ENCODE measurements at regions not wholly inside any gene's neighbourhood (a gene's known extent, or its start where the extent isn't known, plus 50 kb on each side); places are given as distances from the start of the nearest gene placed in this dataset.

DNA sequence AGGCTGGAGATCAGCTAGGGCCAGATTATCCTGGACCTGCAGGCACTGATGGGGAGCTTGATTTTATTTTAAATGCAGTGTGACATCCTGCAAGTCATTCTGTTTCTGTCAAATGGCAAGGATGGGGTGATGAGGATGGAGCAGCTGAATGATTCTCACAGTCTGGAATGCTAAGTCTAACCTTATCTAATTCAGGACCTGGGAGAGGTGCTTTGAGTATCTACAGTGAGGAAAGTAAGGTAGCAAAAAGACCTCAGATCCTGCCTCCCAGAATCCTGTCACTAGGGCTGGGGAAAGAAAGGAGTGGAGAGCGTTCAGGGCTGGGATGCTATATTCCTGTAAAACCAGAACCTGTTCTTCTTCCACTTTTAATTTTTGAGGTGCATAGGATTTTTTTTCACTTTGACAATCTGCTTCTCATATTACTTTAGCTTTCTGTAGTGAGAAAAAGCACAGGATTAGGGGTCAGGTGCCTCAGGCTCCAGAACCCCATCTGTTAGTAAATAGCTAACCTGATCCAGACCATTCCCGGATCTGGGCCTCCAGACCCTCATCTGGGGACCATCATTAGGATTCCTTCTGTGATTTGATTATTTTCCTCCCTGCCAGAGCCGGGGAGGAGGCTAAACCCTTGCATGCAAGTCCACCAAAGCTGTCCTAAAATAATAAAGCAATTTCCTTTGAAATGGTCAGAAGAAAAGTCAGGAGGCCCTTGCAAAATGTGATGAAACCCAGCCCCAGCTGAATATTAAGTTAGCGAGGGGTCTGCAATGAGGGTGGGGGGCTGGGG, 54.7 kb downstream of the ASCL1 start:
- DNase-seq = no peak

DNA sequence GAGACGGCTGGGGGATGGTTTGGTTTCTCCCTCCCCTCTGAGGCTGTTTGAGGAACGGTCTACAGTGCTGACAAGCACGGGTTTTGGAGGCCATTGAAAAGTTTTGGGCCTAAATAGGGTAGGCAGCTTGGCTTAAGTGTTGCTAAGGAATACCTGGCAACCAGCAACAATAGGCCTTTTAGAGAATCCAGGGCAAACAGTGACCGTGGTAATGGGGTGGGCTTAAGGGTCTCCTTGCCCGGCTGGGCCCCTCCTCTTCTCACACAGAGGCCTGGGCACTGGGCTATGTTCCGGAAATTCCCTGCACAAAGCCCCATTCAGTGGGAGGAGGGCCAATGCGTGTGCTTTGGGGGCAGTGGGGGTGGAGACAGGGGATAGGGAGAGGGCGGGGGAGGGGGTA, 55.4 kb downstream of the ASCL1 start:
- no peaks in the 10 kb centered on the region for H3K9me3 ChIP-seq
- intact Hi-C loops (cut with DNase I) = no loop called here
- no peak overlapping the region for H3K4me3 ChIP-seq
- TF ChIP-seq, protein P1, sequence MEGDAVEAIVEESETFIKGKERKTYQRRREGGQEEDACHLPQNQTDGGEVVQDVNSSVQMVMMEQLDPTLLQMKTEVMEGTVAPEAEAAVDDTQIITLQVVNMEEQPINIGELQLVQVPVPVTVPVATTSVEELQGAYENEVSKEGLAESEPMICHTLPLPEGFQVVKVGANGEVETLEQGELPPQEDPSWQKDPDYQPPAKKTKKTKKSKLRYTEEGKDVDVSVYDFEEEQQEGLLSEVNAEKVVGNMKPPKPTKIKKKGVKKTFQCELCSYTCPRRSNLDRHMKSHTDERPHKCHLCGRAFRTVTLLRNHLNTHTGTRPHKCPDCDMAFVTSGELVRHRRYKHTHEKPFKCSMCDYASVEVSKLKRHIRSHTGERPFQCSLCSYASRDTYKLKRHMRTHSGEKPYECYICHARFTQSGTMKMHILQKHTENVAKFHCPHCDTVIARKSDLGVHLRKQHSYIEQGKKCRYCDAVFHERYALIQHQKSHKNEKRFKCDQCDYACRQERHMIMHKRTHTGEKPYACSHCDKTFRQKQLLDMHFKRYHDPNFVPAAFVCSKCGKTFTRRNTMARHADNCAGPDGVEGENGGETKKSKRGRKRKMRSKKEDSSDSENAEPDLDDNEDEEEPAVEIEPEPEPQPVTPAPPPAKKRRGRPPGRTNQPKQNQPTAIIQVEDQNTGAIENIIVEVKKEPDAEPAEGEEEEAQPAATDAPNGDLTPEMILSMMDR (IDR thresholded peaks at IDR 0.05) = no peak
- ATAC-seq (no peak), DNase-seq (no peak)
- no peaks in the 10 kb centered on the region for H3K4me1 ChIP-seq
- no peak overlapping the region for H3K27ac ChIP-seq
- no peaks in the 10 kb centered on the region for H3K36me3 ChIP-seq
- H3K27me3 ChIP-seq (ENCODE audit: low read depth) = no peaks in the 10 kb centered on the region

More for the DNA sequence above, 54.7 kb downstream of the ASCL1 start:
- no peak overlapping the region for H3K4me3 ChIP-seq
- no peaks in the 10 kb centered on the region for H3K9me3 ChIP-seq
- TF ChIP-seq, protein P1 (IDR thresholded peaks at IDR 0.05) = no peak
- H3K4me1 ChIP-seq = no peaks in the 10 kb centered on the region
- no peaks in the 10 kb centered on the region for H3K36me3 ChIP-seq
- H3K27ac ChIP-seq = no peak overlapping the region
- intact Hi-C loops (cut with DNase I) = no loop called here
- ATAC-seq = no peak
- no peaks in the 10 kb centered on the region for H3K27me3 ChIP-seq (ENCODE audit: low read depth)

DNA sequence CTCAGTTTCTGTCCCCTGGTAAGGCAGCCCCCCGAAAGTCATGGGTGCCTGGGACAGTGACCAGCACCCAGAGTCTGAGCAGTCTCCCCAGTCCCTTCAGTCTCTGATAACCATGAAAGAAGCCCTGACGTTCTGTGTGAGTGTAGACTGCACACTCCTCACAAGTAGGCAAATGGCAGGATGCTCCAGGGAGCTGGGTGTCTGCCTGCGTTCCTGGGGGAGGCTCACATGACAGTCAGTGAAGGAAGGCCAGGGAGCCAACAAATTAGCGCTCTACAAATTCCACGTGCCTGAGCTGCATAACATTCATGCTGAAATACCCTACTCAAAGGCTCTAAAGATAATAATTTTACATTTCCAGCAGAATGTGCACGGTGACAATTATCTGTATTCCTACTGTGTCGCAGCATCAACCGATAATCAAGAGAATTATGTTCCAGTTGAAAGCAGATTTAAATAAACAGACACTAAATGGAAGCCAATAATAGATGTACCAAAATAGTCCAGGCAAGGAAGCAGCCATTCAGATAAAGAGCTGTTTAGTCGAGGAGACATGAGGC, 56.3 kb downstream of the ASCL1 start:
- TF ChIP-seq, protein P1 (IDR thresholded peaks at IDR 0.05) = no peak
- Histone ChIP-seq H3K27me3 (ENCODE audit: low read depth) (no peaks in the 10 kb centered on the region), H3K4me3 (no peak overlapping the region), H3K27ac (no peak overlapping the region), H3K36me3 (no peaks in the 10 kb centered on the region), H3K4me1 (no peaks in the 10 kb centered on the region), H3K9me3 (no peaks in the 10 kb centered on the region)
- ATAC-seq (no peak), DNase-seq (no peak)
- intact Hi-C loops (cut with DNase I) = no loop called here

DNA sequence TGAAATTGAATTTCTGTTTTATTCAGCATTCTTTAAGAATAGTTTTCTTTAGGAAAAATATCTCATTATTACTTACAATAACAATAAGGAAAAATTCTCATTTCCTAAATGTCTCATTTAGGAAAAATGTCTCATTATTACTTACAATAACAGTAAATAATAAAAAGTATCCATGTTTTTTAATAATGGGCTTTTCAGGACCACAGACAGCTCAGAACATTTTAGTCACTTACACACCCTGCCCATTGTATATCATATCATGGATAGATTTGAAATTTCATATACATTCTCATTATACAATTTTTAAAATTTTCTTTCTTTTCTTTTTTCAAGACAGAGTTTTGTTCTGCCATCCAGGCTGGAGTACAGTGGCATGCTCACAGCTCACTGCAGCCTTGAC, 58.9 kb downstream of the ASCL1 start:
- intact Hi-C loops (cut with DNase I) = no loop called here
- TF ChIP-seq, protein P1 (IDR thresholded peaks at IDR 0.05) = no peak
- ATAC-seq = no peak

DNA sequence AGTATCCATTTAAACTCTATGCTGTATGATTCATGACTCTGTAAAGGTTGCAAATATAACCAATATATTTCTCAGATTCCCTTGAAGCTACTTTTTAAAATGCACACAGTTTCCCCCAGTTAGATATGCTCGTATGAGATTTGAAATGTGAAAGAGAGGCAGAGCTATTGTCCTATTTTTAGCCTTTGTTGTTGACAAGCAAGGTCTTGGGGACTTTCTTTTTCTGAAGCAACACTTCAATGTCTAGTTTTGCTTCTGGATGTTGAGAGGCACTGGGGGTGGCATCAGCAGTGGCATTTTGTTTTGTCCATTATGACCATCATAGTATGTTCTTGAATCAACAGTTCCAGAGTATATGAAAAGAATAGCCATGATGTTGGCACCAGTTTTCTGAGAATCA, 63.4 kb downstream of the ASCL1 start:
- TF ChIP-seq, protein P1 (IDR thresholded peaks at IDR 0.05) = no peak
- Histone ChIP-seq H3K9me3 (no peaks in the 10 kb centered on the region), H3K4me1 (no peaks in the 10 kb centered on the region), H3K27me3 (ENCODE audit: low read depth) (no peaks in the 10 kb centered on the region), H3K4me3 (no peak overlapping the region), H3K36me3 (no peaks in the 10 kb centered on the region), H3K27ac (no peak overlapping the region)
- ATAC-seq (no peak), DNase-seq (no peak)
- intact Hi-C loops (cut with DNase I) = no loop called here

More for the DNA sequence above, 58.9 kb downstream of the ASCL1 start:
- Histone ChIP-seq H3K27me3 (ENCODE audit: low read depth) (no peaks in the 10 kb centered on the region), H3K9me3 (no peaks in the 10 kb centered on the region), H3K4me1 (no peaks in the 10 kb centered on the region), H3K27ac (no peak overlapping the region), H3K36me3 (no peaks in the 10 kb centered on the region), H3K4me3 (no peak overlapping the region)
- no peak for DNase-seq

Measured in lower lobe of right lung (tissue), 2 donors.